Endothelial cell (in vitro differentiated cells): ENCODE measurements at regions not wholly inside any gene's neighbourhood (a gene's known extent, or its start where the extent isn't known, plus 50 kb on each side); places are given as distances from the start of the nearest gene placed in this dataset.

Source experiments
- DNase-seq: peaks from one replicate; pipeline ENCODE4 v3.0.0; 2021; ENCODE audit warnings: low spot score
- H3K27ac Mint-ChIP-seq: one replicate; pipeline ENCODE4 v1.8.0; 2021; ENCODE audit warnings: mixed read lengths, inconsistent platforms; ENCODE audit not compliant: unreplicated experiment
- H3K27me3 Mint-ChIP-seq: one replicate; pipeline ENCODE4 v1.8.0; 2021; ENCODE audit warnings: mild to moderate bottlenecking, moderate library complexity, mixed read lengths, inconsistent platforms; ENCODE audit not compliant: unreplicated experiment
- H3K36me3 Mint-ChIP-seq: one replicate; pipeline ENCODE4 v1.8.0; 2021; ENCODE audit warnings: mild to moderate bottlenecking, low read depth, mixed read lengths, inconsistent platforms; ENCODE audit not compliant: unreplicated experiment
- H3K4me1 Mint-ChIP-seq: one replicate; pipeline ENCODE4 v1.8.0; 2021; ENCODE audit warnings: mild to moderate bottlenecking, mixed read lengths, inconsistent platforms; ENCODE audit not compliant: unreplicated experiment
- H3K4me3 Mint-ChIP-seq: one replicate; pipeline ENCODE4 v1.8.0; 2021; ENCODE audit warnings: mild to moderate bottlenecking, mixed read lengths, inconsistent platforms; ENCODE audit not compliant: unreplicated experiment
- H3K9me3 Mint-ChIP-seq: one replicate; pipeline ENCODE4 v1.8.0; 2021; ENCODE audit warnings: mixed read lengths, inconsistent platforms; ENCODE audit not compliant: unreplicated experiment
- CTCF ChIP-seq: fragments of 200-600 bp; sonication (generic); IDR thresholded peaks from one replicate; pipeline ENCODE4 v1.5.0; 2021; ENCODE audit warnings: antibody characterized with exemption; ENCODE audit not compliant: unreplicated experiment

- H3K27me3 Mint-ChIP-seq = peaks cover 8% of the 10 kb centered on the region
- H3K4me1 Mint-ChIP-seq = peaks cover 6% of the 10 kb centered on the region
- H3K4me3 Mint-ChIP-seq = no peak overlapping the region
- no peak for TF ChIP-seq CTCF
- peaks cover 40% of the 10 kb centered on the region for H3K36me3 Mint-ChIP-seq
- DNase-seq = no peak
- peaks cover 4% of the 10 kb centered on the region for H3K9me3 Mint-ChIP-seq
- H3K27ac Mint-ChIP-seq = peak overlapping the region; percentile 20
These were observed 158.2 kb upstream of the RGS6 start for GRCh38 chr14:71773898-71774481.

GRCh38 chr14:71776471-71777360, 155.5 kb upstream of the RGS6 start:
- H3K4me1 Mint-ChIP-seq = peaks cover 19% of the 10 kb centered on the region
- no peak for DNase-seq
- no peak overlapping the region for H3K4me3 Mint-ChIP-seq
- H3K27me3 Mint-ChIP-seq = peaks cover 8% of the 10 kb centered on the region
- TF ChIP-seq CTCF = no peak
- no peak overlapping the region for H3K27ac Mint-ChIP-seq
- H3K36me3 Mint-ChIP-seq = peaks cover 31% of the 10 kb centered on the region
- H3K9me3 Mint-ChIP-seq = peaks cover 4% of the 10 kb centered on the region

- peaks cover 22% of the 10 kb centered on the region for H3K4me1 Mint-ChIP-seq
- H3K27me3 Mint-ChIP-seq = peaks cover 6% of the 10 kb centered on the region
- H3K9me3 Mint-ChIP-seq = peaks cover 4% of the 10 kb centered on the region
- peaks cover 5% of the 10 kb centered on the region for H3K36me3 Mint-ChIP-seq
- H3K4me3 Mint-ChIP-seq = no peak overlapping the region
- no peak for TF ChIP-seq CTCF
- peak overlapping the region; percentile 85 for H3K27ac Mint-ChIP-seq
- DNase-seq = peak; percentile 18
These were observed 152.2 kb upstream of the RGS6 start for GRCh38 chr14:71780075-71780474.

GRCh38 chr14:71780822-71781221, 151.4 kb upstream of the RGS6 start:
- Mint-ChIP-seq H3K4me1 (peaks cover 22% of the 10 kb centered on the region), H3K4me3 (no peak overlapping the region), H3K27ac (peak overlapping the region; percentile 96), H3K9me3 (peaks cover 4% of the 10 kb centered on the region), H3K36me3 (no peaks in the 10 kb centered on the region), H3K27me3 (peaks cover 5% of the 10 kb centered on the region)
- no peak for DNase-seq
- TF ChIP-seq CTCF = no peak

- H3K4me3 Mint-ChIP-seq = no peak overlapping the region
- H3K27me3 Mint-ChIP-seq = peaks cover 2% of the 10 kb centered on the region
- peaks cover 19% of the 10 kb centered on the region for H3K4me1 Mint-ChIP-seq
- H3K27ac Mint-ChIP-seq = no peak overlapping the region
- H3K9me3 Mint-ChIP-seq = peaks cover 4% of the 10 kb centered on the region
- H3K36me3 Mint-ChIP-seq = no peaks in the 10 kb centered on the region
- no peak for TF ChIP-seq CTCF
- no peak for DNase-seq
These were observed 149.1 kb upstream of the RGS6 start for GRCh38 chr14:71783088-71783487.
